ENCODE measurements at regions not wholly inside any gene's neighbourhood (a gene's known extent, or its start where the extent isn't known, plus 50 kb on each side); places are given as distances from the start of the nearest gene placed in this dataset.
"Not testable (repeated sequence)": the region's sequence is repeated elsewhere in the genome, so short reads cannot be mapped to it uniquely, and the experiment has no call there.

- TF ChIP-seq ZBTB4 (CRISPR knock-in tag; IDR thresholded peaks at IDR 0.05) = no peak
- no peak for TF ChIP-seq FOXM1 (IDR thresholded peaks at IDR 0.05; ENCODE audit: low read depth, low read length)
- TF ChIP-seq GATAD2B (conservative IDR thresholded peaks at IDR 0.05; ENCODE audit: low read depth) = no peak
- no peak for TF ChIP-seq RELB (IDR thresholded peaks at IDR 0.05; ENCODE audit: low read depth)
Measured at GRCh38 chr3:138888560-138888959, 53.8 kb upstream of the PIK3CB start (continued).

GRCh38 chr3:138886096-138886495 is 51.4 kb upstream of the PIK3CB start:
- POLR2A ChIA-PET; DNase-seq (ENCODE audit: low read depth, low spot score); H3K4me1 ChIP-seq (ENCODE audit: control insufficient read depth, insufficient read depth, low read length); RAD21 ChIA-PET (ENCODE audit: unreplicated experiment); intact Hi-C loops (cut with micrococcal nuclease; ENCODE audit: unreplicated experiment); BruUV-seq (replicated peaks); H3K27ac ChIP-seq (ENCODE audit: control insufficient read depth, insufficient read depth); H3K4me3 ChIP-seq; H3K79me2 ChIP-seq (ENCODE audit: control insufficient read depth, insufficient read depth, low read length); H4K20me1 ChIP-seq (ENCODE audit: control insufficient read depth, insufficient read depth); in situ Hi-C loops (cut with MboI); H3K4me2 ChIP-seq (ENCODE audit: control insufficient read depth, insufficient read depth); H3K36me3 ChIP-seq (ENCODE audit: control insufficient read depth in 2 of 2, insufficient read depth in 2 of 2, low read length in 1 of 2); ATAC-seq; H2AFZ ChIP-seq (ENCODE audit: control insufficient read depth, low read depth, low read length); H3K9ac ChIP-seq (ENCODE audit: control insufficient read depth, insufficient read depth, low read length); FAIRE-seq; H3K9me3 ChIP-seq (replicated peaks; ENCODE audit: control insufficient read depth, insufficient read depth, low read length); H3K27me3 ChIP-seq (replicated peaks in 1 of 2; ENCODE audit: control insufficient read depth in 2 of 2, insufficient read depth in 2 of 2, low read length in 1 of 2): not testable (repeated sequence)
- 64% methylated on average over 5 of the region's 5 CpGs for WGBS (ENCODE audit: insufficient coverage, insufficient replicate concordance, low lambda C conversion rate, missing lambda C conversion rate)
- ChIA-PET CTCF (interaction anchor here (1.2 kb wide), 1 partner anchor 29 kb away, joined by 8 read pairs; no protein-coding TSS in a partner anchor), SMC1A (ENCODE audit: uncharacterized antibody, unreplicated experiment) (interaction anchor here (0.9 to 1.4 kb wide), 2 partner anchors 44 to 167 kb away, joined by 3 read pairs; no protein-coding TSS in a partner anchor)

All from GM12878 (cell line).